AG10803 (cell line): ENCODE measurements at regions not wholly inside any gene's neighbourhood (a gene's known extent, or its start where the extent isn't known, plus 50 kb on each side); places are given as distances from the start of the nearest gene placed in this dataset.

Experiments used
- DNase-seq: peaks from one replicate; pipeline ENCODE4 v3.0.0; 2010; ENCODE audit warnings: low read depth
- H3K4me3 ChIP-seq: 2 replicates; pipeline ENCODE4 v1.5.1; 2011; ENCODE audit warnings: mild to moderate bottlenecking, low read length, control low read depth
- CTCF ChIP-seq: conservative IDR thresholded peaks from 2 replicates; pipeline ENCODE4 v1.5.1; 2011; ENCODE audit warnings: mild to moderate bottlenecking, low read length, control low read depth, inconsistent platforms

DNA sequence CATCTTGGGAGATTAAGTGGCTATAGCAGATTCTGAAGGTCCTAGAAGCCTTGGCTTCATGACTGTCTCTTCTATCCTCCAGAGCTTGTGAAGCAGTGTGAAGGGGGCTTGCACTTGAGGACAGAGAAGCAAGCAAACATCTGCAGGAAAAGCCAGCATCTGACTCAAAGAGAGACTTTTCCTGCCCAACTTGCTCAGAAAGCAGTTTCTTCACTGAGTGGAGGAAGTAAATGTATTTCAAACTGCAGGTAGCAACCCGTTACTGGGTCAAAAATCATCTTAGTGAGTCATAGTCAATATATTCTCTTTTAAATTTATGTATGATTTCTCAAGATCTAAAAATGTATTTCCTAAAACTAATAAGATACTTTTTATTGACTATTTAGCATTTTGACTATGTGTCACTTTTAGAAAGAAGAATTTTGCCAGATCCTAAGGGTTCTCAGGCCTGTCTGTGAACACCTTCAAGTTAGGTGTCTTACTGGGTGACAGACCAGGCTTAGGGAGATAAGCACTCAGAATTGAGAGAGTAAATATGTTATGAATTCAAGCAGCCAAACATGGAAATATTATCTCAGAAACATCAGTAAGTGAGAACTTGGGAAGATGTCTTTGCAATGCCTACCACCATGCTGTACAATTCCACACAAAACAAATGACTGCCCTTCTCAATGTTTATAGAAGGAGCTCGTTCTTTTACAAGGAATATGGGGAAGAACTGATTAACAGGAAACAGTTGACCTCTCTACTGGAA is 72.6 kb upstream of the DMAC1 start:
- no peak for TF ChIP-seq CTCF
- H3K4me3 ChIP-seq, result no peak overlapping the region
- no peak for DNase-seq

DNA sequence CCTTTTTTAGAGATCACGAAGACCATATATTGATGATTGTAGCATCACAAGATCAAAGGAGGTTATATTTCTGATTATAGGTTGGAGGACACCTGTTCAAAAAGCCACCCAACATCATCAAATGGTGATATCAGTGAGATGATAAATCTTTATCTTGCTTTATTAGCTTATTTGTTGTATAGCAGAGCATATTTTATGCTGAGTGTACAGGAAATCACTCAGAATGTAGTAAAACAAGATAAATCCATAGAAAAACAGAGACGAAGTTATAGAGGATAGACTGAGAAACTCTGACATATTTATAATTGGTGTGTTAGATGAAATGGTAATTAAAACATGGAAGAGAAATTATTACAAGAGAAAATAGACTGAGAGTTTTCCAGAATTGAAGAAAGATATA is 69.8 kb upstream of the DMAC1 start:
- TF ChIP-seq CTCF, result no peak
- no peak for DNase-seq
- H3K4me3 ChIP-seq, result no peak overlapping the region

GRCh38 chr9:7862170-7862569 is 62.6 kb upstream of the DMAC1 start:
- no peak overlapping the region for H3K4me3 ChIP-seq
- no peak for TF ChIP-seq CTCF
- DNase-seq, result no peak

GRCh38 chr9:7861086-7861485 is 61.5 kb upstream of the DMAC1 start:
- H3K4me3 ChIP-seq, result no peak overlapping the region
- no peak for DNase-seq
- TF ChIP-seq CTCF, result no peak

DNA sequence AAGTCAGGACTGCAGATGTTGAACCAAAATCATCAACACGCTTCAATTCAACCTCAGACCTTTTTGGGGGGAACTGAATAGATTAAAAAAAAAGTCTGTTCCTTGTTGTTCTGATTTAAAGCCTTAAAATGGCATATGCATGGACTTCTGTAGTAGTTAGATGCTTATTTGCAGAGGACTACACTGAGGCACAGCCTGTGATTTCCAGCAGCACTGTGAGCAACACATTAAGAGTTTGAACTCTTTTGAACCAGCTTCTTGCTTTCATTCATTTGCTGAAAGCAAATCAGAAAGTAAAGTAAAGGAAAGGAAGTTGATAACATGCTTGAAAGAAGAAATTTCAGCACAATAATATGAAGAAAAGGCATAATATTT is 60.7 kb upstream of the DMAC1 start:
- H3K4me3 ChIP-seq, result no peak overlapping the region
- no peak for DNase-seq
- TF ChIP-seq CTCF, result no peak

- no peak for DNase-seq
- H3K4me3 ChIP-seq, result no peak overlapping the region
- no peak for TF ChIP-seq CTCF
Measured at GRCh38 chr9:7859701-7860334, 60.2 kb upstream of the DMAC1 start.

GRCh38 chr9:7858166-7858565 is 58.6 kb upstream of the DMAC1 start:
- DNase-seq, result no peak
- TF ChIP-seq CTCF, result no peak

More at GRCh38 chr9:7858166-7858565, 58.6 kb upstream of the DMAC1 start:
- no peak overlapping the region for H3K4me3 ChIP-seq
